ELR (cell line): ENCODE measurements at regions not wholly inside any gene's neighbourhood (a gene's known extent, or its start where the extent isn't known, plus 50 kb on each side); places are given as distances from the start of the nearest gene placed in this dataset.
"Not testable (repeated sequence)": the region's sequence is repeated elsewhere in the genome, so short reads cannot be mapped to it uniquely, and the experiment has no call there.

ENCODE experiments used
- DNase-seq: peaks from one replicate; pipeline ENCODE4 v3.0.0-alpha.2; 2015; ENCODE audit warnings: low read depth

- DNase-seq = peak; percentile 82
Measured at GRCh38 chr13:24995225-24995804, 100.6 kb upstream of the PABPC3 start.

GRCh38 chr13:24997367-24997967 lies 98.5 kb upstream of the PABPC3 start:
- DNase-seq = peak; percentile 58

GRCh38 chr13:24998433-24998832 lies 97.5 kb upstream of the PABPC3 start:
- DNase-seq = no peak

- no peak for DNase-seq
Measured at GRCh38 chr13:25001476-25002206, 94.3 kb upstream of the PABPC3 start.

- peak; percentile 56 for DNase-seq
Measured at GRCh38 chr13:25002311-25002710, 93.6 kb upstream of the PABPC3 start.

GRCh38 chr13:25004489-25004888 lies 91.4 kb upstream of the PABPC3 start:
- DNase-seq = not testable (repeated sequence)

GRCh38 chr13:25005050-25005497 lies 90.9 kb upstream of the PABPC3 start:
- peak; percentile 37 for DNase-seq

GRCh38 chr13:25007389-25007788 lies 88.5 kb upstream of the PABPC3 start:
- DNase-seq = not testable (repeated sequence)

GRCh38 chr13:25014398-25014973 lies 81.5 kb upstream of the PABPC3 start:
- DNase-seq = not testable (repeated sequence)

GRCh38 chr13:25017176-25017575 lies 78.8 kb upstream of the PABPC3 start:
- not testable (repeated sequence) for DNase-seq

- DNase-seq = not testable (repeated sequence)
Measured at GRCh38 chr13:25017808-25018728, 77.9 kb upstream of the PABPC3 start.

- no peak for DNase-seq
Measured at GRCh38 chr13:25018729-25019115, 77.2 kb upstream of the PABPC3 start.

GRCh38 chr13:25019741-25020140 lies 76.2 kb upstream of the PABPC3 start:
- not testable (repeated sequence) for DNase-seq

- no peak for DNase-seq
Measured at GRCh38 chr13:25024175-25024574, 71.8 kb upstream of the PABPC3 start.

GRCh38 chr13:25032160-25032559 lies 63.8 kb upstream of the PABPC3 start:
- no peak for DNase-seq

- no peak for DNase-seq
Measured at GRCh38 chr13:25034173-25034572, 61.8 kb upstream of the PABPC3 start.

- peak; percentile 71 for DNase-seq
Measured at GRCh38 chr13:25037057-25037813, 58.7 kb upstream of the PABPC3 start.

- DNase-seq = no peak
Measured at GRCh38 chr13:25042151-25042865, 53.6 kb upstream of the PABPC3 start.

- DNase-seq = no peak
Measured at GRCh38 chr13:25044071-25044470, 51.9 kb upstream of the PABPC3 start.
